SJCRH30 (cell line): ENCODE measurements at regions not wholly inside any gene's neighbourhood (a gene's known extent, or its start where the extent isn't known, plus 50 kb on each side); places are given as distances from the start of the nearest gene placed in this dataset.

ENCODE experiments used
- DNase-seq, 2 experiments: peaks; one replicate each; pipeline ENCODE4 v3.0.0-alpha.2; 2015 to 2020
- H3K27ac ChIP-seq: fragments of 250-450 bp; sonication (Bioruptor Pico); 2 replicates; pipeline ENCODE4 v1.5.1; 2020; ENCODE audit warnings: mild to moderate bottlenecking, moderate library complexity
- H3K27me3 ChIP-seq: fragments of 250-450 bp; sonication (Bioruptor Pico); 2 replicates; pipeline ENCODE4 v1.5.1; 2020; ENCODE audit warnings: mild to moderate bottlenecking, moderate library complexity
- H3K36me3 ChIP-seq: fragments of 250-450 bp; sonication (Bioruptor Pico); 2 replicates; pipeline ENCODE4 v1.5.1; 2020; ENCODE audit warnings: mild to moderate bottlenecking, moderate library complexity
- H3K4me1 ChIP-seq: fragments of 250-450 bp; sonication (Bioruptor Pico); 2 replicates; pipeline ENCODE4 v1.5.1; 2020; ENCODE audit warnings: mild to moderate bottlenecking, moderate library complexity
- H3K4me3 ChIP-seq: fragments of 250-450 bp; sonication (Bioruptor Pico); 2 replicates; pipeline ENCODE4 v1.5.1; 2020; ENCODE audit warnings: mild to moderate bottlenecking, moderate library complexity
- H3K9me3 ChIP-seq: fragments of 250-450 bp; sonication (Bioruptor Pico); replicated peaks from 2 replicates; pipeline ENCODE4 v1.5.1; 2020; ENCODE audit warnings: mild to moderate bottlenecking, moderate library complexity

DNA sequence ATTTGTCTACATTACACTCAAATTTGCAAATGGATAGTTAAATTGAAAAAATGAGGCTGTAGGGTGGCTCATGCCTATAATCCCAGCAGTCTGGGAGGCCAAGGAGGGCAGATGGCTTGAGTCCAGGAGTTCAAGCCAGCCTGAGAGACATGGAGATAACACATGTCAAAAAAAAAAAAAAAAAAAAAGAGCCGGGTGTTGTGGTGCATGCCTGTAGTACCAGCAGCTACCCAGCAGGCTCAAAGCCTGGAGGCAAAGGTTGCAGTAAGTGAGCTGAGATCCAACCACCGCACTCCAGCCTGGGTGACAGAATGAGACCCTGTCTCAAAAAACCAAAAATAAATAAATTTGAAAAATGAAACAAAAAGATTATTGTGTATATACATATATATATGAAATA is 119.9 kb upstream of the MGAT4C start:
- Histone ChIP-seq H3K27me3 (no peaks in the 10 kb centered on the region), H3K36me3 (no peaks in the 10 kb centered on the region), H3K27ac (no peak overlapping the region), H3K4me1 (no peaks in the 10 kb centered on the region), H3K4me3 (no peak overlapping the region), H3K9me3 (no peaks in the 10 kb centered on the region)
- peak in 1 of 2 experiments; percentile 7 for DNase-seq

- H3K4me3 ChIP-seq = no peak overlapping the region
- no peaks in the 10 kb centered on the region for H3K9me3 ChIP-seq
- H3K27ac ChIP-seq = no peak overlapping the region
- DNase-seq = no peak
- no peaks in the 10 kb centered on the region for H3K4me1 ChIP-seq
- no peaks in the 10 kb centered on the region for H3K36me3 ChIP-seq
- no peaks in the 10 kb centered on the region for H3K27me3 ChIP-seq
These were observed 117.6 kb upstream of the MGAT4C start for GRCh38 chr12:86373813-86374212.

DNA sequence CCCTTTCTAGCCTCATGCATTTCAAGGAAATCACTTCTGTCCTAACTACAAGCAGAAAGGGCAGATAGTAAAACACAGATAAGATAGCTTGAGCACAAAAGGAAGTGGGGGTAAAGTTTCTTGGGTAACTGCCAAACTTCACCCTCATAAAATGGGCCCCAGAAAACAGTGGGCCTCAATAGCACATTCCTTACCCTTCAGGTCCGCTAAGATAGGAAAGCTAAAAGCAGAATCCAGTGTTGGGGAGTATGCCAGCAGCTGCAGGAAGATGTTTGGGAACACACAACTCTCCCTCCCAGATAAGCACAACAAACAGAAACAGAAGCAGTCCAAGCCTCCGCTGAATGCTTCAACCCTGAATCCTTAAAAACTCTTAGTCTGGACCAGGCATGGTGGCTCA is 110.9 kb upstream of the MGAT4C start:
- Histone ChIP-seq H3K27ac (no peak overlapping the region), H3K9me3 (no peaks in the 10 kb centered on the region), H3K27me3 (no peaks in the 10 kb centered on the region), H3K4me1 (no peaks in the 10 kb centered on the region), H3K36me3 (no peaks in the 10 kb centered on the region), H3K4me3 (no peak overlapping the region)
- DNase-seq = no peak

DNA sequence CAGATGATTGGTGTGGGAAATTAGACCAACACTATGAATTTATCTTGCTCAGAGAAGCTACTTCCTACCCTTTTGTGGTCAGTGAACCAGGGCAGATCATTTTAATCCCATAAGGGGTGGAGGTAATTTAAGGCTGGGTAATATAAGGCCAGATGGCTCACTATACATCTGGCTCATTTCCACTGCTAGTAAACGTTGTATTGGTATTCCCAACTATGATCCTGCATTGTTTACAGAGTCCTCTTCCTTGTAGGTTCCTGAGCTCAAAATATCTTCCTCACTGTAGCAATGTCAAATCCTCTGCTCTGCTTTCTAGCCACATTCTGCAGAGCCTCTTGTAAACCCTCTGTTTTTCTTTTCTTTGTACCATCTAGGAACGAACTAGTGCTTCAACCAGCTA is 93.0 kb upstream of the MGAT4C start:
- Histone ChIP-seq H3K4me1 (peaks cover 3% of the 10 kb centered on the region; the same call in 1 of the 2 replicates), H3K4me3 (no peak overlapping the region), H3K27me3 (no peaks in the 10 kb centered on the region), H3K36me3 (no peaks in the 10 kb centered on the region), H3K9me3 (no peaks in the 10 kb centered on the region), H3K27ac (no peak overlapping the region)
- peak in 1 of 2 experiments; percentile 26 for DNase-seq

- H3K4me3 ChIP-seq = no peak overlapping the region
- H3K27ac ChIP-seq = no peak overlapping the region
- H3K4me1 ChIP-seq = no peaks in the 10 kb centered on the region
- H3K36me3 ChIP-seq = no peaks in the 10 kb centered on the region
- no peaks in the 10 kb centered on the region for H3K9me3 ChIP-seq
- no peak for DNase-seq
- H3K27me3 ChIP-seq = no peaks in the 10 kb centered on the region
These were observed 77.8 kb upstream of the MGAT4C start for GRCh38 chr12:86333955-86334522.

DNA sequence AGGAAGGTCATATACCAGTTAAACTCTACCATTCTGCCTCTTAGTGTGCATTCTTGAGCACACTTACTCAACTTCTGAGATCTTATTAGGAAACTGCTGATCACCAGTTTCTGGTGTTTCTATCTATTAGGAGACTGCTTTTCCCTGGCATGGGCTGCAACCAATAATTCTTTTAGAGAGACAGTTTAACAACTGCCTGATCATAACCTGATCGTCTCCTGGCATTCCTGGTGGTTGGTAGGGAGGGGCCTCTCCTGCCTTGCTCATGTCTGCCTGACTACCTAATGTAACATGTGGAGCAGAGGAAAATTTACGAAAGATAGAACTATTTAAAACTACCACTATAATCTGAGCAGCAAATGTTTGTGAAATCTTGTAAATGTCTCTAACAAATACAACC is 75.3 kb upstream of the MGAT4C start:
- H3K4me1 ChIP-seq = no peaks in the 10 kb centered on the region

DNA sequence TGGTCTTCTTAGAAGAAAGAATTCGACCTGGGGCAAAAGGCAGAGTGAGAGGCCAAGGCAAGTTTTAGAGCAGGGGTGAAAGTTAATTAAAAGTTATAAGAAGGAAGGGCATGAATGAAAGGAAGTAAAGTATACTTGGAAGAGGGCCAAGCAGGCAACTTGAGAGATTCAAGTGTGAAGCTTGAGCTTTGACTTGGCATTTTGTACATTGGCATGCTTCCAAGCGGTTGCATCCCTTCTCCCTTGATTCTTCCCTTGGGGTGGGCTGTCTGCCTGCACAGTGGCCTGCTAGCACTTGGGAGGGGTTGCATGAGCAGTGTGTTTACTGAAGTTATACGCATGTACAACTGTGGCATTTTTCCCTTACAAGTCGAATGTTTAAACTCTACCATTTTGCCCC is 74.8 kb upstream of the MGAT4C start:
- no peaks in the 10 kb centered on the region for H3K4me1 ChIP-seq
- peak in 1 of 2 experiments; percentile 23 for DNase-seq
- H3K9me3 ChIP-seq = no peaks in the 10 kb centered on the region
- no peak overlapping the region for H3K4me3 ChIP-seq
- H3K27me3 ChIP-seq = no peaks in the 10 kb centered on the region
- H3K36me3 ChIP-seq = no peaks in the 10 kb centered on the region
- no peak overlapping the region for H3K27ac ChIP-seq

More for the DNA sequence above, 75.3 kb upstream of the MGAT4C start:
- no peaks in the 10 kb centered on the region for H3K9me3 ChIP-seq
- H3K27ac ChIP-seq = no peak overlapping the region
- no peaks in the 10 kb centered on the region for H3K36me3 ChIP-seq
- no peak overlapping the region for H3K4me3 ChIP-seq
- no peak for DNase-seq
- H3K27me3 ChIP-seq = no peaks in the 10 kb centered on the region

DNA sequence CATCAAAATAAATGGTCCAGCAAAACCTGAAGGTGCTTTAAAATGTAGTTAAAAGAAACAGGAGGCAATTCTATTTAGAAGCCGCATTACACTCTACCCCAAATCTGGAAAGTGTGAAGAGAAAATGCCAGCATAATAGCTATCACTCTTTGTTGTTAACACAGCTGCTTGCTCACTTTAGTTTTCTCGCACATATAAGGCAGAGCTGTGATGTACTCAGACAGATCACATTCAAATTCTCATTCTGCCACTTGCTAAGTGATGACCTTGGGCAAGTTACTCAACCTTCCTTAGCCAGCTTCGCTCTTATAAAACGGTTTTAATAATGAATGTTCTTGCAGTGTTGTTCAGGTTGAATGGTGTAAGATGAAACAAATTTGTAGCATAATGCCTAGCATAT is 56.0 kb upstream of the MGAT4C start:
- Histone ChIP-seq H3K36me3 (no peaks in the 10 kb centered on the region), H3K9me3 (no peaks in the 10 kb centered on the region), H3K27me3 (no peaks in the 10 kb centered on the region), H3K4me3 (no peak overlapping the region), H3K27ac (no peak overlapping the region), H3K4me1 (no peaks in the 10 kb centered on the region)
- no peak for DNase-seq
